Mucosa of descending colon (tissue), 3 donors: ENCODE measurements at regions not wholly inside any gene's neighbourhood (a gene's known extent, or its start where the extent isn't known, plus 50 kb on each side); places are given as distances from the start of the nearest gene placed in this dataset.

Source experiments
- ATAC-seq: fragments of 200-7000 bp; cut with Tn5 transposase; one replicate; pipeline ENCODE4 v1.9.1; 2020; ENCODE audit warnings: mild to moderate bottlenecking, moderate library complexity
- DNase-seq, 3 donors: peaks; one replicate each; pipeline ENCODE4 v3.0.0-alpha.2; 2020
- H3K36me3 ChIP-seq: fragments of 200-600 bp; one replicate; pipeline ENCODE4 v1.8.0; 2021; ENCODE audit warnings: low read depth, mild to moderate bottlenecking
- H3K4me1 ChIP-seq: fragments of 200-600 bp; one replicate; pipeline ENCODE4 v1.8.0; 2021; ENCODE audit warnings: low read depth, mild to moderate bottlenecking
- H3K4me3 ChIP-seq: fragments of 200-600 bp; one replicate; pipeline ENCODE4 v1.8.0; 2021; ENCODE audit warnings: mild to moderate bottlenecking
- H3K9me3 ChIP-seq: fragments of 200-600 bp; one replicate; pipeline ENCODE4 v1.8.0; 2021; ENCODE audit warnings: mild to moderate bottlenecking
- CTCF ChIP-seq: fragments of 200-600 bp; IDR thresholded peaks from one replicate; pipeline ENCODE4 v1.8.0; 2022; ENCODE audit warnings: antibody characterized with exemption, mild to moderate bottlenecking
- intact Hi-C, 2 donors: fragments of 100-400 bp; cut with DNase I in 1 of 2; cut with micrococcal nuclease in 1 of 2; formaldehyde crosslinking; loops; one replicate each; pipeline versions ENCODE4 v1.11.0 to v1.11.1; 2022; cut with DNase I, micrococcal nuclease
- donor health status: DM: no; HTN: no; CAD: no; lungs with moderate emphysema.
- donor health status: DM: no; HTN: no; CAD: no.
- donor health status: DM: no; HTN: yes; CAD: no.

GRCh38 chr1:79364896-79365295, 358.4 kb upstream of the ADGRL4 start:
- Histone ChIP-seq H3K4me3 (no peak overlapping the region), H3K9me3 (no peaks in the 10 kb centered on the region), H3K4me1 (no peaks in the 10 kb centered on the region), H3K36me3 (no peaks in the 10 kb centered on the region)
- no peak for DNase-seq
- no peak for ATAC-seq
- intact Hi-C loops = no loop called here
- TF ChIP-seq CTCF = no peak

GRCh38 chr1:79363430-79363829, 356.9 kb upstream of the ADGRL4 start:
- no peak for TF ChIP-seq CTCF
- H3K9me3 ChIP-seq = no peaks in the 10 kb centered on the region
- no peaks in the 10 kb centered on the region for H3K36me3 ChIP-seq
- no peaks in the 10 kb centered on the region for H3K4me1 ChIP-seq
- no peak overlapping the region for H3K4me3 ChIP-seq
- DNase-seq (no peak), ATAC-seq (no peak)
- intact Hi-C loops = no loop called here

GRCh38 chr1:79362470-79362869, 355.9 kb upstream of the ADGRL4 start:
- TF ChIP-seq CTCF = no peak
- Histone ChIP-seq H3K9me3 (no peaks in the 10 kb centered on the region), H3K36me3 (no peaks in the 10 kb centered on the region), H3K4me1 (no peaks in the 10 kb centered on the region), H3K4me3 (no peak overlapping the region)
- ATAC-seq (no peak), DNase-seq (no peak)
- intact Hi-C loops = no loop called here

- no peak for TF ChIP-seq CTCF
- Histone ChIP-seq H3K9me3 (no peaks in the 10 kb centered on the region), H3K36me3 (no peaks in the 10 kb centered on the region), H3K4me1 (no peaks in the 10 kb centered on the region), H3K4me3 (no peak overlapping the region)
- ATAC-seq (no peak), DNase-seq (no peak)
- intact Hi-C loops = no loop called here
Measured at GRCh38 chr1:79355090-79355489, 348.6 kb upstream of the ADGRL4 start.

GRCh38 chr1:79353224-79353623, 346.7 kb upstream of the ADGRL4 start:
- DNase-seq (peak in 1 of 3 donors; percentile 64), ATAC-seq (peak; percentile 34)
- TF ChIP-seq CTCF = no peak
- Histone ChIP-seq H3K4me1 (no peaks in the 10 kb centered on the region), H3K36me3 (no peaks in the 10 kb centered on the region), H3K4me3 (no peak overlapping the region), H3K9me3 (no peaks in the 10 kb centered on the region)
- intact Hi-C loops = loop anchor here in 1 of 2 donors (5.0 kb wide), 1 partner anchor 511 kb away; no protein-coding TSS in a partner anchor

- H3K4me1 ChIP-seq = no peaks in the 10 kb centered on the region
- no peak for TF ChIP-seq CTCF
- no peaks in the 10 kb centered on the region for H3K9me3 ChIP-seq
- DNase-seq (no peak), ATAC-seq (no peak)
- intact Hi-C loops = no loop called here
- H3K4me3 ChIP-seq = no peak overlapping the region
- no peaks in the 10 kb centered on the region for H3K36me3 ChIP-seq
Measured at GRCh38 chr1:79326875-79327274, 320.3 kb upstream of the ADGRL4 start.
